H4 (cell line): ENCODE measurements at regions not wholly inside any gene's neighbourhood (a gene's known extent, or its start where the extent isn't known, plus 50 kb on each side); places are given as distances from the start of the nearest gene placed in this dataset.

Experiments
- DNase-seq: peaks from one replicate; pipeline ENCODE4 v3.0.0-alpha.2; 2015; ENCODE audit warnings: low spot score

GRCh38 chr7:81606078-81606863 lies 163.6 kb downstream of the HGF start:
- no peak for DNase-seq

- DNase-seq, result no peak
Observed at GRCh38 chr7:81605493-81605892, 164.4 kb downstream of the HGF start.

DNA sequence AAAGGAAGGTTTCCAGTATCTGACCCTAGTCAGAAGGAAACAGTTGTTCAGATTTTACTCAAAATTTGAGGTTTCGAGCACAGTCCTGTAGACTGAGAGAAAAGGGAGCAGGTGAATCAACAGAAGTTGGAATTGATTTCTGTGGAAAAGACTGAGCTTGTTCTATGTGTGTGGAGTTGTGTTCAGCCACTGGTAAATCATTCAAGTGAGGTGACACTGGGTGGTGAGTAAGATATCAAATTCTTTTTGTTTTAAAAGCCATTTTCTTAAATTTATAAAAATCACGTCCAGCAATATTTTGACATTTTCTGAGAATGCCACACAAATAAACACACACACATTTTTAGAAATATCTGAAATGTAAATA lies 165.1 kb downstream of the HGF start:
- no peak for DNase-seq

GRCh38 chr7:81604075-81604807 lies 165.6 kb downstream of the HGF start:
- peak; percentile 87 for DNase-seq

DNA sequence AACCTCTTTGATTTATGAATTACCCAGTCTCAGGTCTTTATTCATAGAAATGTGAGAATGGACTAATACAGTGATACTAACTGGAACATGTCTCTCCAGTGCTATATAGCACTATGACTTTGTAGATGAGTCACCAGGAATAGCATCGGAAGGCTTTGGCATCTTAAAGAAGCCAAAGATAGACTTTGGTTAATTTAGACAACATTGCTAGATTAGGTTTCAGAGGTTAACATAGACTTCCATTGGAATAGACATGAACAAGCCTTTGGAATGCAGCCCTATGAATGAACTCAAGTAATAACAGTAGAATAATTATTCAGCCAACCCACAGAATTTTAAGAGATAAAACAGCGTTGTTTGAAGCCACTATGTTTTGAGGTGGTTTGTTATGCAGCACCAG lies 169.2 kb downstream of the HGF start:
- peak; percentile 55 for DNase-seq

GRCh38 chr7:81598951-81599350 lies 170.9 kb downstream of the HGF start:
- no peak for DNase-seq

- peak; percentile 28 for DNase-seq
Observed at GRCh38 chr7:81594767-81595166, 175.1 kb downstream of the HGF start.

DNA sequence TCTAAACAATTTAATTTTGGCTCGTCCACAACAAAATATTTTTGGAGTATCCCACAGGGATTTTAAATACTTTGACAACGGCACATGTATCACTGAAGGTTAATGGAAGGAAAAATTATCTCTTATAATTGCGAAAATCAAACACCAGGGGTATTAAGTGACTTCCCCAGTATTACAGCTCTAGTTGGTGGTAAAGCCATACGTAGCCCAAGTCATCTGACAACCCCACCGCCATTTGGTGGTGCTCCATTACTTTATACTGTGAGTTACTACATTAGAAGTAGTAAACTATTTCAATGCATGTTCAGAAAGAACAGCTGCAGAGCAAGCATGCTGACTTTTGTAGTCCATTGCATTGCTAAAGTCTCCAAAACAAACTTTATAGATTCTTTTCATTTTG lies 179.7 kb downstream of the HGF start:
- DNase-seq, result no peak

DNA sequence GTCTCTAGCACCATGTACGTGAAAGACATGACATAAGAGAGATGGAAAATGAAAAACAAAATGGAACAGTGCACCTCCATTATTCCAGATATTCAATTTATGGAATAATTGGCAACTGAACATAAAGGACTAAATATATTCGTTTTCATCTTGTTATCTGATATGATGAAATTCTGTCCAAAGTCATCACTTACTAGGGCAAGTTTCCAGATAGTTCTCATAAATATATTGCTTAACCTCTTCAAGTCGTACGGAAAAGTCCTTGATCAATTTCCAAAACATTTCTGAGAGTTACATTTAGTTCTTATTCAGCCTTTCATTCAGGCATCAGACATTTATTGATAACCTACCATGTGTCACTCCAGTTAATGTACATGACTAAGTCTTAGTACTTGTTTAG lies 185.2 kb downstream of the HGF start:
- DNase-seq, result no peak

DNA sequence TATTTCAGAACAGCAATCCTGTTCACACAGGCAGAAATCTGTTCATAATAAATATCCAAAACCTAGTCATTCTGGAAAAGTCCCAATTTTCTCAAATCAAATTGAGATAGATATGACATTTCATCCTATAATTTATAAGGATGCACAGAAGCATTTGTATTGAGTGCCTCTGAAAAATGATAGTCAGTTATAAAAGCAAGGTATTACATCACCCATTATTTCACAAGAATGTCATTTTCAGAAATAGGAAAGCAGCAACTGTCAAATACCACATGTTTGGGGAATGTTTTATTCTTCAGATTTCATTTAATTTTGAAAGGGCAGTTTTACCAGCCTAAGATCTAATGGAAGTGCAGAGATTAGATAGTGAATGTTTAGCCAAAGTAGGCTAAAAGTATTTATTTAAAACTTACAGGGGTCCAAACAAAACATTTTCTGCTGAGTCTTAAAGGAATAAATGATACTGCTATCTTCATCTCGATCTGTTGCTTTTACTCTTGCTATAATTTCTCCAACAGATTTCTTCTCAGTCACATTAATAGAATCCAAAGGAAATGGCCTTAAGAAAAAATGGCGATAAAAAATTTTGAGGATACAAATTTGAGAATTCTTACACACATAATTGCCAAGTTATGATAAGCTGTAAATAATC lies 185.8 kb downstream of the HGF start:
- no peak for DNase-seq

DNA sequence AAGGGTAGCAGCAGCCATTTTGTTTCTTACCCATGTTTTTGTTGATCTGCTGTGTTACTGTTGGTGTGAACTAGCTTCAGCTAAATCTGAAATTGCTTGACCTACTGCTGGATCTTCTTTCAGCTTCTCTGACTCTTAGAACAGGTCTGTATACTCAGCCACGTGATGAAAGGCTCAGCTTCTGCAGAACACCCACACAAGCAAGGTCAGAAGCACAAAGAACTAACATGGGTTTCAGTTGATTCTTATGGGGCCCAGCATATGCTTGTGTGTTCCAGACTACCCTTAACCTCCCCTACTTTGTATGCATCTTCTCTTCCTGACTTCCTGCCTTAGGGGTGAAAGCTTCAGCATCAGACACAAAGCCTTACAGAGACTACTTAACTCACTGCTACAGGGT lies 186.8 kb downstream of the HGF start:
- no peak for DNase-seq

GRCh38 chr7:81577642-81578340 lies 192.1 kb downstream of the HGF start:
- no peak for DNase-seq

GRCh38 chr7:81574723-81575326 lies 195.0 kb downstream of the HGF start:
- DNase-seq, result no peak

DNA sequence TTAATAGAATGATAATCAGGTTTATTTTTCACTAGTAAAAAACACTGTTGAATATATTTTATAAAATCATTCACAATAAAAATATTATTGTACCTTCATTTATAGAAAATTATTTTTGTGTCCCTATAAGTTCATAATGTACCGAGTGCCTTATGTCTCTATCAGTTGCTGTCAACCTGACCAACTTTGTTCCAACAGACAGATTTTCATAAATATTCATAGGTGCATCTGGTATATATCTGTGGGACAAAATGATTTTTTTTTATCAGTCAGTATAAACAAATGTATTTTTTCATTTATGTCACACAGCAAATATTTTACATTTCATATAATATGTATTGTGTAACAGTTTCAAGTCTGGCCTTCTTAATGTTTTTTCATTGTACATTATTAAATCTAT lies 195.9 kb downstream of the HGF start:
- no peak for DNase-seq

- no peak for DNase-seq
Observed at GRCh38 chr7:81573128-81573527, 196.7 kb downstream of the HGF start.

GRCh38 chr7:81562581-81562980 lies 207.3 kb downstream of the HGF start:
- no peak for DNase-seq

GRCh38 chr7:81560708-81561107 lies 209.1 kb downstream of the HGF start:
- DNase-seq, result no peak

DNA sequence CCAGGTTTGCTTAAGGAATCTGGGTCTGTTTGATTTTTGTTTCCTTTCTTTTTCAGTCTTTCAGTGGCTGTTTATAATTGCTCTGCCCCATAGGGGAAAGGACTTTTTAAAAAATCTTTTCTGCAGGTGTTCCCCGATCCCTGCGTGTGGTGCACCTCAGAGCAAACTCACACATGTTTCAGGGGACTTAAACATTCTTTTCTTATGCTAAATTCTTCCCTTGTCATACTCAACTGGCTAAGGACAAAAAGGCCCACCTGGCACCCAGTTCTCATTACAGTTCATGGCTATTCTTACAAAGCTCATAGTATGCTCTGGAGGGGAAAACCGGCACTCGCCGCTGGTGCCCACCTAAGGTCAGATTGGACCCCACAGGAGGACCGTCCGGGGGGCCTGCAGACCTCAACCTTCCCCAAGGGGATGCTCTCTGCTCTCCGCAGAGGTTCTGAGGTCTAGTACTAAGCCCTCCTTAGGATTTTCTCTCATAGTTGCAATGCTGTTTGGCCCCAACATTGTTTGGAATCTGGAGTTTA lies 220.3 kb downstream of the HGF start:
- no peak for DNase-seq

DNA sequence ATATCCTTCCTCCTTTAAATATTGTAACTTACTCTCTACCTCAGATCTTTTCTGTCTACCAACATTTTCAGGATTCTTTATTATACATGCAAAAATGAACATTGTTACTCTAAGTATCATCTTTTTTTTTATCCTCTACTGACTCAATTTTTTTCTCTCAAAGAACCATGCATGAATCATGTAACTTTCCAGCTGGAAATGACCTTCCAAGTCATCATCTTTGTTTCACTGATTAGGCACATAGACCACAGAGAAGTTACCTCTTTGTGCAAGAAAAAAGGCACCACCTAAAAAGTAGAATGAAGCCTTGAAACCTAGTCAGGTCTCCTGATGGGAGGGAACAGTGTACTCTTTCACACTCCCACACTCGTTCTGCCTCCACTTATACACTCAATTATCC lies 234.9 kb downstream of the HGF start:
- no peak for DNase-seq

- DNase-seq, result no peak
Observed at GRCh38 chr7:81534446-81534845, 235.4 kb downstream of the HGF start.

- DNase-seq, result no peak
Observed at GRCh38 chr7:81533931-81534330, 235.9 kb downstream of the HGF start.

DNA sequence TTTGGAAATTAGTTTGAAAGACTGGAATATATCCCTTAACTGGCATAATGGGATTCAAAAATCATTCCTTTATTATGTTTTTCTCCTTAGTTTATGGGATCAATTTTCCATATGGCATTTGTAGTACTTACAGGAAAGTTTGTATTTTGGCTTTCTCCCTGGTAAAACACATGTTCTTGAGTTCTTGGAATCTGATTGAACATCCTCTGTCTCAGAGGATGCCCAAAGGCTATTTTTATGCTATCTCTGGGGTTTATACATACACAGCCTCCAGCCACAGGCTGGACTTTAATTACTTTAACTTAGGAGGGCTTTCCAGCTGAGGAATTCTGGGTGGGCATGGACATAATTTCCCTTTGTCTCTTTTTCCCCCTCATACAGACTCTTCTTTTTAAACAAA lies 236.4 kb downstream of the HGF start:
- no peak for DNase-seq
